K562 (cell line): ENCODE measurements at regions not wholly inside any gene's neighbourhood (a gene's known extent, or its start where the extent isn't known, plus 50 kb on each side); places are given as distances from the start of the nearest gene placed in this dataset.

Experiments
- AFF1 ChIP-seq, 2 experiments: fragments of 450-650 bp; IDR thresholded peaks; 2 replicates each; pipeline ENCODE4 v1.6.1; 2018; ENCODE audit warnings: mild to moderate bottlenecking in 2 of 2, low read depth in 1 of 2; ENCODE audit not compliant: partially characterized antibody in 2 of 2
- ARID1B ChIP-seq: fragments of 450-650 bp; IDR thresholded peaks from 2 replicates; pipeline ENCODE4 v1.6.1; 2016; ENCODE audit warnings: antibody characterized with exemption, mild to moderate bottlenecking, inconsistent platforms
- CXXC5 ChIP-seq: fragments of 250-450 bp; sonication (Bioruptor Pico); IDR thresholded peaks from 2 replicates; pipeline ENCODE4 v1.8.0; 2022; ENCODE audit warnings: inconsistent platforms, mild to moderate bottlenecking, moderate library complexity
- EP400 ChIP-seq: fragments of 450-650 bp; IDR thresholded peaks from 2 replicates; pipeline ENCODE4 v1.6.1; 2017; ENCODE audit warnings: antibody characterized with exemption, mild to moderate bottlenecking, moderate library complexity
- KDM1A ChIP-seq, 2 experiments: fragments of 450-650 bp; IDR thresholded peaks; 2 replicates each; pipeline ENCODE4 v1.6.1; 2016; ENCODE audit warnings: mild to moderate bottlenecking in 2 of 2
- MAFF ChIP-seq: IDR thresholded peaks from 2 replicates; pipeline ENCODE4 v1.6.1; 2012; ENCODE audit warnings: low read length, improper control_type of control experiment
- MGA ChIP-seq: fragments of 450-650 bp; IDR thresholded peaks from 2 replicates; pipeline ENCODE4 v1.6.1; 2016; ENCODE audit warnings: mild to moderate bottlenecking, moderate library complexity
- NEUROD1 ChIP-seq: fragments of 150-350 bp; IDR thresholded peaks from 2 replicates; pipeline ENCODE4 v1.6.1; 2014; ENCODE audit warnings: borderline replicate concordance, low read length, low read depth; ENCODE audit not compliant: partially characterized antibody
- NFIC ChIP-seq: fragments of 450-650 bp; IDR thresholded peaks from 2 replicates; pipeline ENCODE4 v1.6.1; 2017; ENCODE audit warnings: mild to moderate bottlenecking, inconsistent platforms
- PCBP1 ChIP-seq: fragments of 200-400 bp; formaldehyde crosslinking; IDR thresholded peaks from 2 replicates; pipeline ENCODE4 v1.6.1; 2018; ENCODE audit warnings: mild to moderate bottlenecking, low read depth, low read length; ENCODE audit not compliant: poor library complexity, severe bottlenecking
- RFX7 ChIP-seq: fragments of 250-450 bp; sonication (Bioruptor Pico); IDR thresholded peaks from 2 replicates; pipeline ENCODE4 v1.5.1; 2021; ENCODE audit warnings: mild to moderate bottlenecking

GRCh38 chr14:76947078-76947837 lies 81.2 kb downstream of the IRF2BPL start (continued):
- TF ChIP-seq AFF1 (IDR thresholded peaks at IDR 0.05; ENCODE audit: low read depth in 1 of 2, partially characterized antibody in 2 of 2) (peak in 1 of 2 experiments; percentile 14), MGA (peak; percentile 67), EP400 (0 out of 2 replicates have a peak, but pooled peaks have one; percentile 2), RFX7 (no peak), NFIC (peak; percentile 99), ARID1B (peak; percentile 18; the same call in 1 of the 2 replicates), NEUROD1 (no peak), MAFF (peak; percentile 4; the same call in 1 of the 2 replicates), PCBP1 (peak; percentile 92), KDM1A (IDR thresholded peaks at IDR 0.05) (peak in 1 of 2 experiments; percentile 61; a peak in 1 of 4 replicates), CXXC5 (CRISPR knock-in tag) (0 out of 2 replicates have a peak, but pooled peaks have one; percentile 26)
